Stimulated activated CD4-positive, alpha-beta T cell treated with anti-CD3 and anti-CD28 coated beads, Interleukin-12 subunit alpha, Interleukin-12 subunit beta, amount 100 ng/mL, for 24 hours (primary cell): ENCODE measurements at regions not wholly inside any gene's neighbourhood (a gene's known extent, or its start where the extent isn't known, plus 50 kb on each side); places are given as distances from the start of the nearest gene placed in this dataset.

Experiments used
- DNase-seq, 2 experiments: peaks; one replicate each; pipeline ENCODE4 v3.0.0-alpha.2; 2020; ENCODE audit warnings: low read depth in 2 of 2

GRCh38 chr2:144597894-144598593, 78.1 kb upstream of the ZEB2 start:
- no peak for DNase-seq

- DNase-seq: no peak
Observed at GRCh38 chr2:144597388-144597787, 77.5 kb upstream of the ZEB2 start.

GRCh38 chr2:144596073-144596871, 76.4 kb upstream of the ZEB2 start:
- DNase-seq: no peak

- no peak for DNase-seq
Observed at GRCh38 chr2:144595686-144596072, 75.8 kb upstream of the ZEB2 start.

- no peak for DNase-seq
Observed at GRCh38 chr2:144595279-144595678, 75.4 kb upstream of the ZEB2 start.

GRCh38 chr2:144593803-144594202, 73.9 kb upstream of the ZEB2 start:
- no peak for DNase-seq

- no peak for DNase-seq
Observed at GRCh38 chr2:144592500-144593256, 72.8 kb upstream of the ZEB2 start.

GRCh38 chr2:144587306-144587705, 67.4 kb upstream of the ZEB2 start:
- no peak for DNase-seq

GRCh38 chr2:144586476-144586875, 66.6 kb upstream of the ZEB2 start:
- DNase-seq: no peak

- no peak for DNase-seq
Observed at GRCh38 chr2:144583741-144584453, 64.0 kb upstream of the ZEB2 start.

- no peak for DNase-seq
Observed at GRCh38 chr2:144583381-144583729, 63.4 kb upstream of the ZEB2 start.

GRCh38 chr2:144582651-144583380, 62.9 kb upstream of the ZEB2 start:
- no peak for DNase-seq

- DNase-seq: no peak
Observed at GRCh38 chr2:144580521-144581161, 60.7 kb upstream of the ZEB2 start.

GRCh38 chr2:144579556-144579955, 59.6 kb upstream of the ZEB2 start:
- no peak for DNase-seq

GRCh38 chr2:144578099-144578498, 58.2 kb upstream of the ZEB2 start:
- no peak for DNase-seq

- no peak for DNase-seq
Observed at GRCh38 chr2:144572977-144573376, 53.1 kb upstream of the ZEB2 start.

GRCh38 chr2:144571770-144572169, 51.9 kb upstream of the ZEB2 start:
- DNase-seq: no peak

- no peak for DNase-seq
Observed at GRCh38 chr2:144570566-144570965, 50.6 kb upstream of the ZEB2 start.
